Peyer's patch (tissue), 4 donors: ENCODE measurements at regions not wholly inside any gene's neighbourhood (a gene's known extent, or its start where the extent isn't known, plus 50 kb on each side); places are given as distances from the start of the nearest gene placed in this dataset.

Experiments used
- CTCF ChIP-seq, 6 experiments: fragments of 450-650 bp in 4 of 6; fragments of 200-600 bp in 2 of 6; sonication (generic) in 1 of 6; IDR thresholded peaks; one replicate each; pipeline ENCODE4 v1.5.1; 2017 to 2019; ENCODE audit warnings: antibody characterized with exemption in 6 of 6, mild to moderate bottlenecking in 3 of 6, moderate library complexity in 1 of 6
- POLR2A ChIP-seq, 2 donors: fragments of 450-650 bp; IDR thresholded peaks; one replicate each; pipeline ENCODE4 v1.5.1; 2017; ENCODE audit warnings: antibody characterized with exemption in 2 of 2, mild to moderate bottlenecking in 2 of 2, moderate library complexity in 2 of 2

DNA sequence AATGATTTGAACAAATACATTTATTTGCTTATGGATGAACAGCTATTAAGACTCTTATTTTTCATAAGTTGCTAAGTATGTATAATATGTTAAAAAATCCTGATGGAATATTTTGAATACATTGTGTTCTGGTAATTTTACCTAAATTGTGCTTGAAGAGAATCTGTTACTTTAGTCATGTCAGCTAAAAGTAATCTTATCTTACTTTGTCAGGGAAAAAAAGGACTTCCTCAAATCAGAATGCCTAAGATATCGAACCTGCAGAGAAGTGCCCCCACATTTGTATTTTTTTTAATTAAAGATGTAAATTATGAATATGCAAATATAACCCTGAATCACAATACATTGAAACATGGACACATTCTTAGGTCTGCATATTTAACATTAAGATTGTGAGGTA lies 1331.7 kb downstream of the MRPL39 start:
- no peak for TF ChIP-seq CTCF (IDR thresholded peaks at IDR 0.05)
- no peak for TF ChIP-seq POLR2A (IDR thresholded peaks at IDR 0.05)
